ENCODE measurements at regions not wholly inside any gene's neighbourhood (a gene's known extent, or its start where the extent isn't known, plus 50 kb on each side); places are given as distances from the start of the nearest gene placed in this dataset.

- no peak for TF ChIP-seq CTCF (IDR thresholded peaks at IDR 0.05)
- no peak for TF ChIP-seq POLR2A (IDR thresholded peaks at IDR 0.05)
These were observed 207.4 kb upstream of the SOX1 start for GRCh38 chr13:111859354-111860230.

Data from body of pancreas (tissue), 4 donors.